Vagina (tissue), 2 donors: ENCODE measurements at regions not wholly inside any gene's neighbourhood (a gene's known extent, or its start where the extent isn't known, plus 50 kb on each side); places are given as distances from the start of the nearest gene placed in this dataset.

Source experiments
- DNase-seq, 2 donors: peaks; one replicate each; pipeline ENCODE4 v3.0.0-alpha.2; 2017; ENCODE audit errors: extremely low spot score in 2 of 2
- H3K27ac ChIP-seq: fragments of 200-600 bp; sonication (generic); one replicate; pipeline ENCODE4 v1.5.1; 2019
- H3K27me3 ChIP-seq: fragments of 200-600 bp; sonication (generic); one replicate; pipeline ENCODE4 v1.5.1; 2019
- H3K36me3 ChIP-seq, 2 donors: fragments of 200-600 bp; sonication (generic); one replicate each; pipeline ENCODE4 v1.5.1; 2017 to 2019
- H3K4me1 ChIP-seq: fragments of 200-600 bp; sonication (generic); one replicate; pipeline ENCODE4 v1.5.1; 2019
- H3K4me3 ChIP-seq, 2 donors: fragments of 200-600 bp; sonication (generic); 1 replicate in 1 of 2; 2 replicates in 1 of 2; pipeline ENCODE4 v1.5.1; 2016 to 2019
- H3K9me3 ChIP-seq: fragments of 200-600 bp; sonication (generic); one replicate; pipeline ENCODE4 v1.5.1; 2019
- POLR2A ChIP-seq, 2 donors: fragments of 450-650 bp; IDR thresholded peaks; one replicate each; pipeline ENCODE4 v1.6.1; 2017; ENCODE audit warnings: antibody characterized with exemption in 2 of 2, mild to moderate bottlenecking in 2 of 2, moderate library complexity in 2 of 2
- POLR2AphosphoS5 ChIP-seq, 2 donors: sonication (generic); formaldehyde crosslinking; IDR thresholded peaks; one replicate each; pipeline ENCODE4 v1.9.0; 2017; ENCODE audit warnings: antibody characterized with exemption in 2 of 2, mild to moderate bottlenecking in 2 of 2, low read depth in 1 of 2; ENCODE audit not compliant: insufficient read depth in 1 of 2
- intact Hi-C: fragments of 100-400 bp; cut with DNase I; formaldehyde crosslinking; loops from one replicate; pipeline ENCODE4 v1.15.1; 2023
- TF ChIP-seq, protein P1 (sequence below), 3 experiments: fragments of 450-650 bp in 2 of 3; fragments of 200-600 bp in 1 of 3; sonication (generic) in 1 of 3; IDR thresholded peaks; one replicate each; pipeline ENCODE4 v1.5.1; 2017 to 2019; ENCODE audit warnings: antibody characterized with exemption in 3 of 3, mild to moderate bottlenecking in 2 of 3, moderate library complexity in 2 of 3

DNA sequence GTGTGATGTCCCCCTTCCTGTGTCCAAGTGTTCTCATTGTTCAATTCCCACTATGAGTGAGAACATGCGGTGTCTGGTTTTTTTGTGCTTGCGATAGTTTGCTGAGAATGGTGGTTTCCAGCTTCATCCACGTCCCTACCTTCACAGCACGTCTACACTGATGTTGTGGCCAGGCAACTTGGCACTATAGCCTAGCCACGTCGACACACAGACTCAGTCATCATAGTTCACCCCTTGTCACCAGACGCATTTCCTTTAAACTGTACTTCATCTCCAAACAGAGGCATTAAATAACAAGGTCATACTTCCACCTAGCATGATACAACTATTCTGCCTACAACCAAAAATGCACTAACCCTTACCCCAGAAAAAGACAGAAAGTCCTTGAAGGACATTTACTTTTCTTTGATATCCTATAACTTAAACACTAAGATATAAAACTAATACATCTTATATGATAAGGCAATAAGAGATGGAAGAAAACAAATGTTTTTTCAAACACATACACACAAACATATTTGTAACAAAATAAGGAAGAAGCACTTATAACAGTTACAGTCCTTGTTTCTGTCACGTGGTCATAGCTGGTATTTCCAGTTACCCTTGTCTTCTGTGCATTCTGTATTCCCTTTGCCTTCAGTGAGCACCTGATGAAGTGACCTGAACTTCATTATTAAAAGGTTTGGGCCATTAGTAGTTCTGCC is 121.4 kb downstream of the KLF13 start:
- H3K4me3 ChIP-seq = no peak overlapping the region
- no peaks in the 10 kb centered on the region for H3K36me3 ChIP-seq
- H3K9me3 ChIP-seq = no peaks in the 10 kb centered on the region
- H3K27ac ChIP-seq = no peak overlapping the region
- intact Hi-C loops = no loop called here
- H3K27me3 ChIP-seq = no peaks in the 10 kb centered on the region
- peaks cover 10% of the 10 kb centered on the region for H3K4me1 ChIP-seq
- TF ChIP-seq POLR2A (IDR thresholded peaks at IDR 0.05) = no peak
- peak in 1 of 2 donors; percentile 34 for TF ChIP-seq POLR2AphosphoS5 (IDR thresholded peaks at IDR 0.05; ENCODE audit: insufficient read depth in 1 of 2, low read depth in 1 of 2)
- TF ChIP-seq, protein P1, sequence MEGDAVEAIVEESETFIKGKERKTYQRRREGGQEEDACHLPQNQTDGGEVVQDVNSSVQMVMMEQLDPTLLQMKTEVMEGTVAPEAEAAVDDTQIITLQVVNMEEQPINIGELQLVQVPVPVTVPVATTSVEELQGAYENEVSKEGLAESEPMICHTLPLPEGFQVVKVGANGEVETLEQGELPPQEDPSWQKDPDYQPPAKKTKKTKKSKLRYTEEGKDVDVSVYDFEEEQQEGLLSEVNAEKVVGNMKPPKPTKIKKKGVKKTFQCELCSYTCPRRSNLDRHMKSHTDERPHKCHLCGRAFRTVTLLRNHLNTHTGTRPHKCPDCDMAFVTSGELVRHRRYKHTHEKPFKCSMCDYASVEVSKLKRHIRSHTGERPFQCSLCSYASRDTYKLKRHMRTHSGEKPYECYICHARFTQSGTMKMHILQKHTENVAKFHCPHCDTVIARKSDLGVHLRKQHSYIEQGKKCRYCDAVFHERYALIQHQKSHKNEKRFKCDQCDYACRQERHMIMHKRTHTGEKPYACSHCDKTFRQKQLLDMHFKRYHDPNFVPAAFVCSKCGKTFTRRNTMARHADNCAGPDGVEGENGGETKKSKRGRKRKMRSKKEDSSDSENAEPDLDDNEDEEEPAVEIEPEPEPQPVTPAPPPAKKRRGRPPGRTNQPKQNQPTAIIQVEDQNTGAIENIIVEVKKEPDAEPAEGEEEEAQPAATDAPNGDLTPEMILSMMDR (IDR thresholded peaks at IDR 0.05) = no peak
- DNase-seq = no peak

DNA sequence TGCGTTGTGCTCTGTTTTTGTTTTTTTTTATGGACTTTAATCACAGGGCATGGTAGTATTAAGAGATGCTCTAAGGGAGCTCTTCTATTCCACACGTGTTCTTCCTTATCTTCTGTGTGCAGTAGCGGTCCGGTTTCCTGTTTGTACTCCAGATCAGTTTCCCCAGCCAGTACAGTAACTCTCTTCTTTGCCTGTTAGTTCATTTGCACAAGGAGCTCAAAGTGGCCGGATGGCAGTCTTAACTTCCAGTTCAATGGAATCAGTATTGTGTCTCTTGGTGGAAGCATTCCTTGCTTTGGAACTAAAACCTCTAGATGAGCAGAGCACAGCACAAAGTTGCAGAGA is 122.0 kb downstream of the KLF13 start:
- no peaks in the 10 kb centered on the region for H3K36me3 ChIP-seq
- H3K4me3 ChIP-seq = no peak overlapping the region
- intact Hi-C loops = no loop called here
- H3K9me3 ChIP-seq = no peaks in the 10 kb centered on the region
- TF ChIP-seq POLR2A (IDR thresholded peaks at IDR 0.05) = no peak
- no peak for TF ChIP-seq POLR2AphosphoS5 (IDR thresholded peaks at IDR 0.05; ENCODE audit: insufficient read depth in 1 of 2, low read depth in 1 of 2)
- TF ChIP-seq, protein P1 (IDR thresholded peaks at IDR 0.05) = no peak
- DNase-seq = no peak
- H3K27me3 ChIP-seq = no peaks in the 10 kb centered on the region
- peaks cover 5% of the 10 kb centered on the region for H3K4me1 ChIP-seq
- no peak overlapping the region for H3K27ac ChIP-seq

DNA sequence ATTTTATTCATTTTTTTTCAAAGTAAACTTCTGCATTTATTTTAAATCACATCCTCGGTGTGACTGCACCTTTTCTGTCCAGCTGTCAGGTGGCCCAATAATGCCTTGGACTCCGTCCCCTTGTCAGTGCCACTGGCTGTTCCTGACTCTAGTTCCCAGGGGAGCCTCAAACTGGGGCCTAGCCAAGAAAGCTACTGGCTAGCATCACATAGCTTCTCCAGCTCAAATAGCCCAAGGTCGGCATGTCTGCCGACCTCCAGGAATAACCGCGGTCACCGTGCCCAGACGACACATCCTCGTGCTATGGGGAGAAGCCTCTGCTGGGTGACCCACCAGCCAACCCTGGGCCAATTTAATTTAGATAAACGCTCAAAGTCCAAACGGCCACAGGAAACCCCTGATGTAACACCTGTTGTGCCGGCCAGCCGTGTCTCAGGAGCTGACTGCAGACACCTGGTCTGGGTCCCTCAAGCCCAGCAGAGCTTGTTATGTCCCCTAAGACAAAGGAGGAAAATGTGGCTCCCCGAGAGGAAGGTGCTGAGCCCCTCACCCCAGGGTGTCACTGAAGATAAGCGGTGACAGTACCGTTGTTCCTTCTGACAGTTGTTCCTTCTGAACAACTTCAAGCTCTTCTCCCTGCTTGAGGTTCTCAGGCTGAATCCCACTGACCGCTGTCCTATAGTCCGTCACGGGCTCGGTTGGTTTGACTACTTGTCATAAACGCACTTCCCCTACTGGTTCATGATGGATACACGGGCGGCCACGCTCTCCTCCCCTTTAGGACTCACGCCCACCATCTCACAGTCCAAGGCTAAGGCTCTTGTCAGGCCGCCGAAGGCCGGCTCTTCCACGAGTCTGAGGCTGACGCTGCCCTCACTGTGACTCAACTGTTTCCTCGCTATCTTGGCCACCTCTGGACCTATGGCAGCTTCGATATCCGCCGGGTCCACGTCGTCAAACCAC is 126.2 kb downstream of the KLF13 start:
- TF ChIP-seq, protein P1 (IDR thresholded peaks at IDR 0.05) = no peak
- no peak for TF ChIP-seq POLR2A (IDR thresholded peaks at IDR 0.05)
- no peak for TF ChIP-seq POLR2AphosphoS5 (IDR thresholded peaks at IDR 0.05; ENCODE audit: insufficient read depth in 1 of 2, low read depth in 1 of 2)
- Histone ChIP-seq H3K9me3 (no peaks in the 10 kb centered on the region), H3K27ac (no peak overlapping the region), H3K27me3 (no peaks in the 10 kb centered on the region), H3K4me3 (no peak overlapping the region), H3K36me3 (no peaks in the 10 kb centered on the region), H3K4me1 (peaks cover 17% of the 10 kb centered on the region)
- intact Hi-C loops = no loop called here
- peak in 1 of 2 donors; percentile 85 for DNase-seq

DNA sequence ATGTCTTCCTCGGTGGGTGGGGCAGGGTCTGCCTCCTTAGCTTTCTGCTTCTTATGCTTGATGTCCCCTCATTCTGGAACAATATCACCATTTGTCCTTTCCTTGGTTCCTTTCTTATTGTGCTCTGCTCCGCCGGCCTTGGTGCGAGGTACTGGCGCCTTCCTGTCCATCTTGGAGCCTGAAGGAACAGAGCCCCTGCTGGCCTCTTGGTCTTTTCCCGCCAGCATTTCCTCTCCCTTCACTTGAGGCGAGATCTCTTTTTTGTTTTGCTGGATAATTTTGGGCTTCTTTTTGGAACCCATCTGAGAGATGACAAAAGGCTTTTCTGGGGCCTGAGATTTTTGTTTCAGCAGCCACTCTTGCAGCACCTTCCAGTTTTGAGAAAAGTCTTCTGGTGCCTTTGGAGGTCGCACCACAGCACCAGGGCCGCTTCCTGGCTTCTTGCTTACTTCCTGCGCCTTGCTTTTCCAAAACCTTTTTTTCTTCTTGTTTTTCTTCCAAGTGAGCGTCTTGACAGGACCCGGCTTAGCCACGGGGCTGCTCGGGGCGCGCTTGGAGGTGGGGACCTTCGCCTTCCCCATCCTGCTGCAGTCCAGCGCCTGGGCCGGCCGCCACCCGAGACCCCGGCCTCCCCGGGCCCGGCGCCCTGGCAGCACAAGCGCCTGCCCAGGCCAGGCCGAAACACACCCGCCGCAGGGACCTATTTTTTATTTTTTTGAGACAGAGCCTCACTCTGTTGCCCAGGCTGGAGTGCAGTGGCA is 127.1 kb downstream of the KLF13 start:
- TF ChIP-seq, protein P1 (IDR thresholded peaks at IDR 0.05) = no peak
- TF ChIP-seq POLR2AphosphoS5 (IDR thresholded peaks at IDR 0.05; ENCODE audit: insufficient read depth in 1 of 2, low read depth in 1 of 2) (no peak), POLR2A (IDR thresholded peaks at IDR 0.05) (no peak)
- no peak overlapping the region for H3K4me3 ChIP-seq
- no peaks in the 10 kb centered on the region for H3K27me3 ChIP-seq
- no peak overlapping the region for H3K27ac ChIP-seq
- DNase-seq = peak in 1 of 2 donors; percentile 52
- H3K9me3 ChIP-seq = no peaks in the 10 kb centered on the region
- no peaks in the 10 kb centered on the region for H3K36me3 ChIP-seq
- H3K4me1 ChIP-seq = peaks cover 26% of the 10 kb centered on the region
- intact Hi-C loops = no loop called here
